HCT116 (cell line): ENCODE measurements at regions not wholly inside any gene's neighbourhood (a gene's known extent, or its start where the extent isn't known, plus 50 kb on each side); places are given as distances from the start of the nearest gene placed in this dataset.

Source experiments
- CEBPB ChIP-seq: IDR thresholded peaks from 2 replicates; pipeline ENCODE4 v1.6.1; 2012; ENCODE audit warnings: low read depth
- CTCF ChIP-seq, 3 experiments: fragments of 200-600 bp in 1 of 3; sonication (generic) in 1 of 3; IDR thresholded peaks in 2 of 3; conservative IDR thresholded peaks in 1 of 3; 2 replicates each; pipeline ENCODE4 v1.5.1; 2012 to 2017; ENCODE audit warnings: low read depth in 2 of 3, low read length in 2 of 3, antibody characterized with exemption in 1 of 3, borderline replicate concordance in 1 of 3, control low read depth in 1 of 3, mild to moderate bottlenecking in 1 of 3, mixed read lengths in 1 of 3, mixed run types in 1 of 3, moderate library complexity in 1 of 3; ENCODE audit not compliant: insufficient read depth in 1 of 3
- ELF1 ChIP-seq: IDR thresholded peaks from 2 replicates; pipeline ENCODE4 v1.6.1; 2012; ENCODE audit warnings: low read depth, borderline replicate concordance
- EZH2phosphoT487 ChIP-seq: fragments of 200-600 bp; IDR thresholded peaks from 2 replicates; pipeline ENCODE4 v1.6.1; 2018; ENCODE audit warnings: antibody characterized with exemption, borderline replicate concordance
- FOSL1 ChIP-seq: IDR thresholded peaks from 2 replicates; pipeline ENCODE4 v1.6.1; 2012; ENCODE audit warnings: low read depth
- MAX ChIP-seq: IDR thresholded peaks from 2 replicates; pipeline ENCODE4 v1.6.1; 2012
- REST ChIP-seq: IDR thresholded peaks from 2 replicates; pipeline ENCODE4 v1.6.1; 2012; ENCODE audit warnings: low read depth
- TCF7L2 ChIP-seq: IDR thresholded peaks from 2 replicates; pipeline ENCODE4 v1.7.0; 2011; ENCODE audit warnings: borderline replicate concordance, inconsistent platforms; ENCODE audit not compliant: insufficient read depth, insufficient read length; ENCODE audit errors: extremely low read depth
- YY1 ChIP-seq: IDR thresholded peaks from 2 replicates; pipeline ENCODE4 v1.6.1; 2011; ENCODE audit warnings: low read length, low read depth, moderate library complexity, mild to moderate bottlenecking; ENCODE audit not compliant: insufficient replicate concordance; ENCODE audit errors: extremely low read depth

GRCh38 chr13:30061217-30061616 lies 210.8 kb upstream of the UBL3 start:
- TF ChIP-seq CTCF (IDR thresholded peaks at IDR 0.05 in 2 of 3, conservative IDR thresholded peaks at IDR 0.05 in 1 of 3; ENCODE audit: borderline replicate concordance in 1 of 3, insufficient read depth in 1 of 3, low read depth in 2 of 3, low read length in 2 of 3) (no peak), YY1 (no peak), FOSL1 (no peak), ELF1 (no peak), CEBPB (no peak), EZH2phosphoT487 (no peak), MAX (no peak), TCF7L2 (no peak), REST (no peak)
